Urinary bladder (tissue), 3 donors: ENCODE measurements at regions not wholly inside any gene's neighbourhood (a gene's known extent, or its start where the extent isn't known, plus 50 kb on each side); places are given as distances from the start of the nearest gene placed in this dataset.
"Not testable (repeated sequence)": the region's sequence is repeated elsewhere in the genome, so short reads cannot be mapped to it uniquely, and the experiment has no call there.

ENCODE experiments used
- DNase-seq: peaks from one replicate; pipeline ENCODE4 v3.0.0-alpha.2; 2015; ENCODE audit errors: extremely low spot score
- H3K27ac ChIP-seq: one replicate; pipeline ENCODE4 v1.5.1; 2013; ENCODE audit warnings: low read depth, mild to moderate bottlenecking, moderate library complexity
- H3K36me3 ChIP-seq: one replicate; pipeline ENCODE4 v1.6.1; 2013; ENCODE audit warnings: mild to moderate bottlenecking, moderate library complexity; ENCODE audit not compliant: insufficient read depth
- H3K4me1 ChIP-seq: one replicate; pipeline ENCODE4 v1.6.1; 2013; ENCODE audit warnings: mild to moderate bottlenecking, moderate library complexity; ENCODE audit not compliant: insufficient read depth
- H3K4me3 ChIP-seq: one replicate; pipeline ENCODE4 v1.5.1; 2013; ENCODE audit warnings: low read depth, low read length
- WGBS: extraction: QIAGEN DNeasy Blood & Tissue Kit; methylation state at CpG from one replicate; pipeline ENCODE4 v1.1.7; 2013; 5-methylcytosine and 5-hydroxymethylcytosine counted together
- donor health status: healthy with polysubstance abuse.
- donor health status: healthy.

GRCh38 chr2:236354056-236354940 is 90.1 kb upstream of the ASB18 start:
- WGBS, result 91% methylated on average over 15 of the region's 15 CpGs
- no peak for DNase-seq
- H3K27ac ChIP-seq, result no peak overlapping the region
- no peaks in the 10 kb centered on the region for H3K36me3 ChIP-seq
- H3K4me3 ChIP-seq, result no peak overlapping the region
- H3K4me1 ChIP-seq, result no peaks in the 10 kb centered on the region

- 85% methylated on average over 21 of the region's 21 CpGs for WGBS
- Histone ChIP-seq H3K27ac (no peak overlapping the region), H3K4me3 (no peak overlapping the region), H3K4me1 (no peaks in the 10 kb centered on the region), H3K36me3 (no peaks in the 10 kb centered on the region)
- DNase-seq, result no peak
These were observed 90.9 kb upstream of the ASB18 start for GRCh38 chr2:236354973-236355595.

DNA sequence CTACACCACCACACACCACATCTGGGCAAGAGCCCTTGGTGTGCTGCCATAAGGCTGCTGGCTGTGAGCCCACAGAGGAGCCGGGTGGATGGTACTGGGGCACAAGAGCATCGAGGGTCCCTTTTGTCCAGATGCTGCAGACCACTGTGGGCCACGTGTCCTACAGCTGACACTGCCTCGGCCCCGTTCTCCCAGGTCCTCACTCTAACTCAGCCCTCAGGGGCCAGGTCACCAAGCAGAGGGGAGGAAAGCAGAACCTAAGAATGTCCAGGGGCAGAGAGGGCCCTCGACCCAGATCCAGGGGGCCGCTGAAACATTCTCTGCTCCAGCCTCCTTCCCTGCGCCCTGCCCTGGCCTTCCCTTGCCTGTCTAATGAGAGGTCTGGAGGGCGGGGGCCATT is 91.7 kb upstream of the ASB18 start:
- H3K27ac ChIP-seq, result no peak overlapping the region
- no peak overlapping the region for H3K4me3 ChIP-seq
- WGBS, result 85% methylated on average over 9 of the region's 9 CpGs
- no peaks in the 10 kb centered on the region for H3K4me1 ChIP-seq
- no peaks in the 10 kb centered on the region for H3K36me3 ChIP-seq
- no peak for DNase-seq

DNA sequence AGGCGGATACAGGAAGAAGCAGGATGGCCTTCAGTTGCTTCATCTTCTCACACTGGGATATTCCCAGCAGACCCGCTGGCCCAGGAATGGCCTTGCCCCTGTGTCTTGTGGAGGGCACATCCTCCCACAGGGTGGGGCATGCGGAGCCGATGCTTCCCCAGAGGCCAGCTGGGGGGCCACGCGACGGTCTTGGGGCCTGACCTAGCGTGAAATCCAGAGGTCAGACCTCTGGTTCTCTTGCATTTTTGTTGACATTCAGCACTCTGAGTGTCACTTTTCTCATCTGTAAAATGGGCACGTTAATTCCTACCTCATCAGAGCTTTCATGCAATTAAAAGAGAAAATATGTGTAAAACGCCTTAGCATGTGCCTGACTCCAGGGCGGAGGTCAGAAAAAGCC is 92.1 kb upstream of the ASB18 start:
- not testable (repeated sequence) for H3K36me3 ChIP-seq, H3K27ac ChIP-seq, DNase-seq, H3K4me3 ChIP-seq, H3K4me1 ChIP-seq
- WGBS, result 92% methylated on average over 9 of the region's 11 CpGs

DNA sequence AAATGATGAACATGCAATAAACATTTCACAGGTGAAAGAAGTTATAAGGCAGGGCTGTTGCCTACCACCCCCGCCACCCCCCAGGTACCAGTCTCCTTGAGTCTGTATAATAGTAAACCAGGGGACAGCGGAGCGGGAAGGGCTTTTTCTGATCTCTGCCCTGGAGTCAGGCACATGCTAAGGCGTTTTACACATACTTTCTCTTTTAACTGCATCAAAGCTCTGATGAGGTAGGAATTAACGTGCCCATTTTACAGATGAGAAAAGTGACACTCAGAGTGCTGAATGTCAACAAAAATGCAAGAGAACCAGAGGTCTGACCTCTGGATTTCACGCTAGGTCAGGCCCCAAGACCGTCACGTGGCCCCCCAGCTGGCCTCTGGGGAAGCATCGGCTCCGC is 94.3 kb upstream of the ASB18 start:
- WGBS, result 82% methylated on average over 9 of the region's 10 CpGs
- not testable (repeated sequence) for H3K4me1 ChIP-seq, DNase-seq, H3K36me3 ChIP-seq, H3K4me3 ChIP-seq, H3K27ac ChIP-seq

DNA sequence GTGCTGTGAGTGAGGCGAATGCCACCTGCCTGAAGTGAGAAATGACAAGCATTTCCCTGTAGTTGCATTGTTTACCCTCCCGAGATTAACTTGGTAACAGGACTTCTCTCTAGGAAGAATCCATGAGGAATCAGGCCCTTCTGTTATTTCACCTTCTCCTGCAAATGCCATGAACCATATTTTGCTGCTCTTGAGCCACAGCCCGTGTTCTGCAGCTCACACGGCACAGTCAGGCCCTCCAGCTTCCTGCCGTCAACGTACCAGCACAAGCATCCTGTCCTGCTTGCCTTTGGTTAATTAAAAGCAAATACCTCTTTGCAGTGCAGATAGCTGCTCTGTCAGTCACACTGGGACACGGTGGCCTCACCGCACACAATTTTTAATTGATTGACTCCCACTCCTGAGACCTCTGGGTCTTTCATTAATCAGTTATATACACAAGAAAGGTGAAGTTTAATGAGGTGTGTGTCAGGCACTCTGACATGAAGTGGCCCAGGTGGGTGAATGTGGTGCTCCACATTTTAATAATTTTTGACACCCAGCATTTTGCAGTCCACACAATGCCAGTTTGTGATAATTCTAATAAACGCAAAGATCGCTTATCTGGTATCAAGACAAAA is 95.3 kb upstream of the ASB18 start:
- no peak for DNase-seq
- H3K27ac ChIP-seq, result no peak overlapping the region
- H3K4me1 ChIP-seq, result no peaks in the 10 kb centered on the region
- no peak overlapping the region for H3K4me3 ChIP-seq
- H3K36me3 ChIP-seq, result no peaks in the 10 kb centered on the region
- 65% methylated on average over 10 of the region's 10 CpGs for WGBS

GRCh38 chr2:236360496-236360895 is 96.3 kb upstream of the ASB18 start:
- 37% methylated on average over 4 of the region's 4 CpGs for WGBS
- DNase-seq, result no peak
- no peaks in the 10 kb centered on the region for H3K4me1 ChIP-seq
- H3K4me3 ChIP-seq, result no peak overlapping the region
- no peak overlapping the region for H3K27ac ChIP-seq
- H3K36me3 ChIP-seq, result no peaks in the 10 kb centered on the region

GRCh38 chr2:236363711-236364277 is 99.6 kb upstream of the ASB18 start:
- Histone ChIP-seq H3K4me1 (no peaks in the 10 kb centered on the region), H3K36me3 (no peaks in the 10 kb centered on the region), H3K4me3 (no peak overlapping the region), H3K27ac (no peak overlapping the region)
- no peak for DNase-seq
- 75% methylated on average over 10 of the region's 10 CpGs for WGBS

DNA sequence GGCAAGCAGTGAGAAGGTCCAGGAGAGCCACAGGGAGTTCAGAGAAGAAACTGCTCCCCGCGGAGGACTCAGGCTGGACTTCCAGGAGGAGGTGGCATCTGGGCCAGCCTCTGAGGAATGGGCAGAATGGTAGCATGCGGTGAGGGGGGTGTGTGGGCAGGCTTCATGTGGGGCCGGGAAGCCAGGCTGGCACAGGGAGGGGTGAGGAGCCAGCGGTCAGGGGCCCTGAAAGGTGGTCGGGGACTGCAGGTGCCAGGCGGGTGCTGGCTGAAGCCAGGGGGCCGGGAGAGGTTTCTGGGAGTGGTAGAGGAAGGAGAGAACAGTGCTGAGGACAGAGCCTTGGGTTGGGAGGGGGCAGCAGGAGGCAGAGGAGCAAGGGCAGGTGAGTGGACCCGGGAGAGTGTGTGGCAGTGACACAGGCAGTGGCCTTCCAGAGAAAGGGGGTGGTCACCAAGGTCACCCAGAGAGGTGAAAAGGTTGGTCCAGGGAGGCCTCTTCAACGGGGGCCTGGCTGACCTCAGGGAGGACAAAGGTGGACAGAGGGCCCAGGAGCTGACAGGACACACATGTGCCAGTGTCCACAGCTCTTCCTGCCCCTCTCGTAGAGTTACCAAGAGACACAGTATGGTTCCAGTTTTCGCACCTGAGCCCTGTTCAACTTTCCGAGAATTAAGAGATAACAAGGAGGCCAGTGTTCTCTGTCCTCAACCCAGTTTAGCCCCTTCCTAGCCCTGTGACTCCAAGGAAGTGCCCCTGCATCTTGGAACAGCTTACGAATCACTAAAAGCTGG is 101.2 kb upstream of the ASB18 start:
- Histone ChIP-seq H3K36me3 (no peaks in the 10 kb centered on the region), H3K4me3 (no peak overlapping the region), H3K27ac (no peak overlapping the region), H3K4me1 (no peaks in the 10 kb centered on the region)
- no peak for DNase-seq
- WGBS, result 95% methylated on average over 14 of the region's 14 CpGs

DNA sequence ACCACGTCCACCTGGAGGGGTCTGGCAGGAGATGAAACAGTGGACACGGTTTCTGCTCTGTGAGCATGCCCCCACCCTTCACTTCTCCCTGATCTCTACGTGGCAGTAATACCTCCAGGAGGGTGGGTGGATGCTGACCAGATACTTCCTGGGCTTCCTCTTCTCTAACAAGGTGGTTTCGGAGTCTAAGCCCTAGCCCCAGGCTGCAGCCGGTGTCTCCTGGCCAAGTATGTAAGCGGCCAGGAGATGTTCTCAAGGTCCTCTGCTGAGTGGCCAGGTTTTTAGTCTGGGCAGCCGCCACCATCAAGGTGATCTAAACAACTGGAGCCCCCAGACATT is 101.8 kb upstream of the ASB18 start:
- Histone ChIP-seq H3K36me3 (no peaks in the 10 kb centered on the region), H3K4me3 (no peak overlapping the region), H3K27ac (no peak overlapping the region), H3K4me1 (no peaks in the 10 kb centered on the region)
- no peak for DNase-seq
- WGBS, result 78% methylated on average over 7 of the region's 7 CpGs

- DNase-seq, result no peak
- H3K36me3 ChIP-seq, result no peaks in the 10 kb centered on the region
- no peaks in the 10 kb centered on the region for H3K4me1 ChIP-seq
- H3K4me3 ChIP-seq, result no peak overlapping the region
- no peak overlapping the region for H3K27ac ChIP-seq
- 34% methylated on average over 3 of the region's 3 CpGs for WGBS
These were observed 102.2 kb upstream of the ASB18 start for GRCh38 chr2:236366397-236366796.

DNA sequence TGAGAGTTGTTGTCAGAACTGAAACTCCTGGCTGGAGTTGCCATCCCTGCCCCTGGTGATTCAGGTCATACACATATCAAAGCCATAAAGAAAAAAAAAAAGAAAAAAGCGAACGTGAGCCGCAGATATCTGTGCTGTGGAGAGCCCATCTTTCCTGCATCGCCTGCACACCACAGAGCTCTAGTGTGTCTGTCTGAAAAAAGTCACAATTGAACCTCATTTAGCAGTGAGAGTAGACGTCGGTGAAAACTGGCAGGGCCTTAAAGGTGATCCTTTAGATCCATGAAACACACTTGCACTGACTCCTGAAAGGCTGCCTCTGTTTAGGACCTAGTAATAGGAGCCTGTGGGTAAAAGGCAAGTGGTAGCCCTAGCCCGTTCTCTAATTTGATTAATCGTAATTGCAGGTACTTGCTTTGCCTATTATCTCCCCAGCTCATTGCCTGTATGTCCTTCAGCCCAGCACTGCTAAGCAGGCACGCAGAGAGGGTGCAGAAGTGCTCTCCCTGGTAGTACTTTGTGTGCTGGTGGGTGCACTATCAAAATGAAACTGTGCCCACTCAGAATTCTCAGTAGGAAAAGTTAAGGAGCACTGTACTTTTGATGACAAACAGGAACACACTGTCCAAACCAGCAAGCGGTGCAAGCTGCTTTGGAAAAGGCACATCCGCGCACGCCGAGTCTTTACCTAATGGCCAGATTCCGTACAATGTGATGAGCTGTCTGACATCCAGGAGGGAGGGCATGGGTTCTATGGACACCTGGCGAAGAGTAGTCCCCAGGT is 103.5 kb upstream of the ASB18 start:
- 94% methylated on average over 16 of the region's 16 CpGs for WGBS
- Histone ChIP-seq H3K36me3 (no peaks in the 10 kb centered on the region), H3K4me3 (no peak overlapping the region), H3K27ac (no peak overlapping the region), H3K4me1 (no peaks in the 10 kb centered on the region)
- no peak for DNase-seq

DNA sequence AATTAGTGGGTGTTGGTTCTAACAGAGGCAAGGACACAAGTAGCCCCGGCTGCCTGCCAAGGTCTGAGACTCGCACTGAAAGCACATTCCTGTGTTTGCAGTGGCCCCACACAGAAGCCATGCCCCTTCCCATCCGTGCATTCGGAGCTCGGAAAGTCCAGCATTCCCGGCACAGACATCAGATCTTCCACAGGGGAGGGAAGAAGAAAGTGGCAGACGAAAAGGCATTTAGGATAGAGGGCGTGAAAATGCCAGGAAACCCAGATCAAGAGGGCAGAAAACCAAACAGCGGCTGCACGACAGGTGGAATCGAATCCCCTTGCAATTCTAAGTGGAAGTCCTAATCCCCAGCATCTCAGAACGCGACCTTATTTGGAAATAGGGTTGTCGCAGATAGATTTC is 105.5 kb upstream of the ASB18 start:
- no peak overlapping the region for H3K4me3 ChIP-seq
- H3K27ac ChIP-seq, result no peak overlapping the region
- 29% methylated on average over 14 of the region's 14 CpGs for WGBS
- no peaks in the 10 kb centered on the region for H3K36me3 ChIP-seq
- no peaks in the 10 kb centered on the region for H3K4me1 ChIP-seq
- no peak for DNase-seq
